IPS-NIHi11 (cell line): ENCODE measurements at regions not wholly inside any gene's neighbourhood (a gene's known extent, or its start where the extent isn't known, plus 50 kb on each side); places are given as distances from the start of the nearest gene placed in this dataset.
"Not testable (repeated sequence)": the region's sequence is repeated elsewhere in the genome, so short reads cannot be mapped to it uniquely, and the experiment has no call there.

ENCODE experiments used
- DNase-seq: peaks from one replicate; pipeline ENCODE4 v3.0.0; 2012; ENCODE audit warnings: mixed read lengths, low spot score

GRCh38 chr4:116321471-116321870 lies 763.9 kb downstream of the TRAM1L1 start:
- no peak for DNase-seq

DNA sequence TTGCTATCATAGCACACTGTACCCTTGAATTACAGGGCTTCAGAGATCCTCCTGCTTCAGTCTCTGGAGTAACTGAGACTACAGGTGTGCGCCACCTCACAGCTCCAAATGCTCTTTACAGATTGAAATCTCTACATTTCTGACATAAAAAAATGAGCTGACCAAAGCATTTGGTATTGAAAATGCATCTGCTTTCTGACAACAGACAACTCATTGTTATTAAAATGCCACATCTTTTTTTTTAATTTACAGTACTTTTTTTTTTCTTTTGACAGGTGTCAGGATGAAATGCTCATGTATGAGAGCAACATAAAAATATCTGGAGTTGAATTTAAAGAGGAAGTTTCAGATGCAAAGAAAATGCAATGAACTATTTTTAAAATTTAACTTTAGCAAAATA lies 764.5 kb downstream of the TRAM1L1 start:
- no peak for DNase-seq

DNA sequence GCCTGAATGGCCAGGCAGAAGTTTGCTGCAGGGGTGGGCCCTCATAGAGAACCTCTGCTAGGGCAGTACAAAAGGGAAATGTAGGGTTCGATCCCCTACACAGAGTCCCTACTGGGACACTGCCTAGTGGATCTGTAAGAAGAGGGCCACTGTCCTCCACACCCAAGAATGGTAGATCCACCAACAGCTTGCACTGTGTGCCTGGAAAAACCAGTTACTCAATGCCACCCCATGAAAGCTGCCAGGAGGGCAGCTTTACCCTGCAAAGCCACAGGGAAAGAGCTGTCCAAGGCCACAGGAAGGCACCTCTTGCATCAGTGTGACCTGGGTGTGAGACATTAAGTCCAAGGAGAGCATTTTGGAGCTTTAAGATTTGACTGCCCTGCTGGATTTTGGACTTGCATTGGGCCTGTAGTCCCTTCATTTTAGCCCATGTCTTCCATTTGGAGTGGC lies 781.6 kb downstream of the TRAM1L1 start:
- no peak for DNase-seq

DNA sequence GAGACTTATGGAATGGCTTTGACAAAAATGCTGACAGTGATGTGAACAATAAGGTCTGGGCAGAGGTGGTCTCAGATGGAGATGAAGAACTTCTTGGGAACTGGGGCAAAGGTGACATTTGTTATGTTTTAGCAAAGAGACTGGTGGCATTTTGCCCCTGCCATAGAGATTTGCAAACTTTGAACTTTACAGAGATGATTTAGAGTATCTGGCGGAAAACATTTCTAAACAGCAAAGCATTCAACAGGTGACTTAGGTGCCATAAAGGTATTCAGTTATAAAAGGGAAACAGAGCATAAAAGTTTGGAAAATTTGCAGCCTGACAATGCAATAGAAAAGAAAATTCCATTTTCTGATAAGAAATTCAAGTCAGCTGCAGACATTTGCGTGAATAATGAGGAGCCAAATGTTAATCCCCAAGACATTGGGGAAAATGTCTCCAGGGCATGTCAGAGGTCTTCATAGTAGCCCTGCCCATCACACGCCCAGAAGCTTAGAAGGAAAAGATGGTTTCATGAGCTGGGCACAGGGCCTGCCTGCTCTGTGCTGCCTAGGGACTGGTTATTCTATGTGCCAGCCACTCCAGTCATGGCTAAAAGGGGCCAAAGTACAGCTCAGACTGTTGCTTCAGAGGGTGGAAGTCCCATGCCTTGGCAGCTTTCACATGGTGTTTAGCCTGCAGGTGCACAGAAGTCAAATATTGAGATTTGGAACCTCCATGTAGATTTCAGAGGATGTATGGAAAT lies 782.2 kb downstream of the TRAM1L1 start:
- no peak for DNase-seq

DNA sequence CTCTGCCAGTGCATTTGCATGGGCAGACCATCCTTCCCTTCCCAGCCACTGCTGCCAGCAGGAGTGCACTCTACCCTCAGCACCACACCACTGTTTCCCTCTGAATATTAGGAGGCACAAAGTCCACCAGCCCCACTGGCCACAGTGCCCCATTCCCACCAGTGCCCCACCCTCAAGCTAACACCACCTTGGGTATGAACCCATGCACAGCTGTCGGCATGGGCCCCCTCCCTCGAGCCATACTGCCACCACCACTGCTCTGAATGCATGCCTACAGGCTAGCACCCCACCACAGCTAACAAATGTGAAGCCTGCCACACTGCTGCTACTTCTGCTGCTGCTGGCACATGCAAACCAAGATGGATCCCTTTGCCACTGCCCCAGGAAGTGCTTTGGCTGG lies 810.4 kb downstream of the TRAM1L1 start:
- DNase-seq: no peak

DNA sequence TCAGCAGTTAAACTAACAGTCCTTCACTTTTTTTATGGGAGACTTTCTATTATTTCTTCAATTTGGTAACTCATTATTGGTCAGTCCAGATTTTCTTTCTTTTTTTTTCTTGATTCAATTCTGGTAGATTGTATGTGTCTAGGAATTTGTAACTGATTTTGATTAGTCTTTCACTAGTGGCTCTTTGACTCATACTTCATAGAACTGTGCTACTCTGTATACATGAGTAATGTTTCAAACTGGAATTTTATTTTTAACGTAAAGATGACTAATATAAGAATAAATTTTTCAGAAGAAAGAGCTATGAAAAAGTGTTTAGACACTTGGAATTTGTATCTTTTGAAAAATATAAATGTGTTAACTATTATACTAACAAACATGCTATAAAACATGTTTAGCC lies 813.0 kb downstream of the TRAM1L1 start:
- DNase-seq: no peak

GRCh38 chr4:116260931-116261330 lies 824.4 kb downstream of the TRAM1L1 start:
- not testable (repeated sequence) for DNase-seq

DNA sequence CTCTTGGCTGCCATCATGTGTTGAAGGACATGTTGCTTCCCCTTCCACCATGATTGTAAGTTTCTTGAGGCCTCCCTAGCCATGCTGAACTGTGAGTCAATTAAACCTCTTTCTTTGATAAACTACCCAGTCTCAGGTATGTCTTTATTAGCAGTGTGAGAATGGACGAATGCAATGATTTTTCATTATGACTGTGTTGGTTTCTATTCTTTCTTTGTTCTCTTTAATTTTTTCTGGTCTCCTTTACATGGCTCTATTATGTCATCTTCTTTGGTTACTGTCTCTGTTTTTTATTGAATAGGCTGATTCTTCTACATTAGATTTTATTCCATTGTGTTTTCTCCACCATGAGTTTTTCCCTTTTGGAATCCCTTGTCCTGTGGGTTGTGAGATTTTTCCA lies 840.6 kb downstream of the TRAM1L1 start:
- DNase-seq: no peak

DNA sequence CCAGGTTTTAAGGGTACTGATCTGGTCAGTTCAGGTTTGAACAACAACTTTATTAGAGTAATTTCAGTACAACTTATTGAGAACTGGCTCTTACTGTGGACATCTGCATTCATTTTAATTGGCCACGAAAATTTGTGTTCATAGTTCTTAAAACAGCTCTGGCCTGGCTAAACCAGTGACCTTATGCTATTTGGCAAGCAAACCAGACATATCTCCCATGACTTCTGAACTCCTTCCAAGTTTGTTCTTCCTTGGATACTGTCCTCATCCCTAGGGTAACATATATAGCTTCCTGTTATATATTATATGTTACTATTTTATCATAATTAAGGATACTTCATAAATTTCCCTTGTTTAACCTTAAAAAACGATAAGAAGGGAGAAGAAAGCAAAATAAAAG lies 841.9 kb downstream of the TRAM1L1 start:
- DNase-seq: no peak

DNA sequence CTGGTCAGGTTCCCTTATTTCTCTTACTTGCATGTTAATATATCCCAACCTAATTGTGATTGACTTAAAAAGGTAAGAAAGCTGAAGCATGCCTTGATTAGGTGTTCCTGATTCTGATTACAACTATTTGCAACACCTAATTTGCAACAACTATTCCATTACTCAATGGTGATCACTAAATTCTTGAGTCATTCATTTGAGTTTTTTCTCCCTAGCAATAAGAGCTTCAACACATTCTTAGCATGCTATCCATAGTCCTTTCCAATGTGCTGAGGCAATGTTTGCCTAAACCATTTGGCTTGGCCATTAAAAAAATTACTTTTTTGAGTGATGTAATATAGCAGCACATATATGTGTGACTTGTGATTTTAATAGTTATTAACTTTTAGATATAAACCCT lies 851.4 kb downstream of the TRAM1L1 start:
- DNase-seq: no peak

DNA sequence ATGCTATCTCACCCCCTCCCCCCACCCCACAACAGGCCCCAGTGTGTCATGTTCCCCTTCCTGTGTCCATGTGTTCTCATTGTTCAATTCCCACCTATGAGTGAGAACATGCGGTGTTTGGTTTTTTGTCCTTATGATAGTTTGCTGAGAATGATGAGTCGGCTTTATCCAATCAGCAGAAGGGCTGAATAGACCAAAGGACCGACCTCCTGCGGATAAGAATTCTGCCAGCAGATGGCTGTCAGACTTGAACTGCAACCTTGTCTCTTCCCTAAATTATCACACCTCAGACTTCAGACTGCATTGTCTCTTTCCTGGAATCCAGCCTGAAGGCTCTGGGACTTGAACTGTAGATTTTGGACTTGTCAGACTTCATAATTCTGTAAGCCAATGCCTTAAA lies 853.4 kb downstream of the TRAM1L1 start:
- DNase-seq: peak; percentile 14

GRCh38 chr4:116229420-116229819 lies 856.0 kb downstream of the TRAM1L1 start:
- no peak for DNase-seq

- no peak for DNase-seq
Measured at GRCh38 chr4:116223040-116223732, 862.2 kb downstream of the TRAM1L1 start.

DNA sequence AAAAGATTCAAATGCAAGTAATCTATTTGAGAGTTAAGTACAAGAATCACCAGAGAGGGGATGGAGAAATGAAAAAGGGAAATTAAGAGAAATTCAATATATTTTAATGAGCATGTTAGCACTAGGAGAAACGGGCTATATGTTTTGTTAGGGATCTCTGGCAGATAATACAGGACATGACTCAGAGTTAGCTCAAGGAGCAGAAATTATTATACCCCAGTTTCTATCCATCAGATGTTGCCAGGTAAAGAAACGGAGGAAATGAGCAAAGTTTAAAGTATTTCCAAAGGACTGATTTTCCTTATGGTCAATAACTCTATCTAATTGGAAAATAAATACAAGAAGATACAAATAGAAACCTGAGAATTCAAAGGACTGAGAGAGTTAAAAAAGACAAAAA lies 867.6 kb downstream of the TRAM1L1 start:
- no peak for DNase-seq

DNA sequence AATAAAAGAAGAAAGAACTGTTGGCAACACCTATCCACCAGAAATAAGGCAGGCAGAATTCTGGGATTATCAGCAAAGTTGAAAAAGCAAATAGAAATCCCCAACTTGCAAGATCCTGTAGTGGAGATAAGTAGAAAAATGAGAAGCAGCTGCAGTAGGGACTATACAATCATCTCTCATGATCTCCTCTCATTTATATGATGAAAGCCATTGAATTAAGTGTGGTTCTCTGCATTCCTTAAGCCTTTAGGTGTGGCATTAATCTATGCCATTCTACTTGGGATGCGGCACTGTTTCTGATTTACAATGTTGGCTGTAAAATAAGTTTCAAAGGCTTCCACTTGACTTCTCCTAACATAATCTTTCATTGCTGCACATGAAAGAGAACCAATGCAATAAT lies 869.8 kb downstream of the TRAM1L1 start:
- no peak for DNase-seq

GRCh38 chr4:116202524-116202923 lies 882.9 kb downstream of the TRAM1L1 start:
- no peak for DNase-seq

DNA sequence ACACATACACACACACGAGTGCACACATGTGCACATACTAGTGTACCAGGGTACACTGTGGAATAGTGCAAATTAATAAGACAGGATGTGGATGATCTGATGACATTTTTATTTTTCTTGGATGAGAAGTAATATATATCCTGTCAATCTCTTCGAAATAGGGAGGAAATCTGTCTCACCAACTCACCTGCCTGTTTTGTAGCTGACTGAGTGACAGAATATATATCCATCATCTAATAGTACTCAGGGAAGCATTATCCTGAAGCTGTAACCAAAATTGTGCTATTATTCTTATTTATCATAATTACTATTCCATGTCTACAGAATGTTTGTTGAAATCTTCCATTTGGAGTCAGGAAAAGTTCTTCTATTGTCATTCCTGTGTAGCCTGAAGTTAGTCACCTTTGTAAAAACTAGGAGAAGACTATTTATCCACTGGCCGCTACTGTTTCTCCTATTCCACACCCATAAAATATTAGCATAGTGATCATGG lies 888.0 kb downstream of the TRAM1L1 start:
- DNase-seq: no peak

DNA sequence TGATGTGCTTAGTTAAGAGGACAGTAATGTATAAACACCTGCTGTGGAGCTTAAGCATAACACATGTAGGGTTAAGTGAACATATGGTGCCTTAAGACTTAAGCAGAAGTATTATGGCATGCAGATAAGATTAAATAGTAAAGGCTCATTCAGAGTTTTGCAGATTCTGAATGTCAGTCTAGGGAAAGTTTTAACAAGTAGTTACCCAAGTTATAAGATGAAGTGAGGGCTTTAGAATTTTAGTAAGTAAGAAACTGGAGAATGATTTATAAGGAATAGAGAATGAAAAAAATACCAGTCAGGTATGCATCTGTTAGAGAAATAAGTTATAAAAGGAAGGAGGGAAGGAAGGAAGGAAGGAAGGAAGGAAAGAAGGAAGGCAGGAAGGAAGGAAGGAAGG lies 902.1 kb downstream of the TRAM1L1 start:
- no peak for DNase-seq

GRCh38 chr4:116180157-116180601 lies 905.2 kb downstream of the TRAM1L1 start:
- peak; percentile 23 for DNase-seq

GRCh38 chr4:116151371-116151770 lies 934.0 kb downstream of the TRAM1L1 start:
- not testable (repeated sequence) for DNase-seq

- DNase-seq: no peak
Measured at GRCh38 chr4:116150152-116150551, 935.2 kb downstream of the TRAM1L1 start.

GRCh38 chr4:116143198-116143597 lies 942.2 kb downstream of the TRAM1L1 start:
- DNase-seq: no peak

- no peak for DNase-seq
Measured at GRCh38 chr4:116132946-116133345, 952.4 kb downstream of the TRAM1L1 start.
